Activated naive CD4-positive, alpha-beta T cell treated with anti-CD3 and anti-CD28 coated beads, Interleukin-2, amount 50 U/mL, for 24 hours (primary cell): ENCODE measurements at regions not wholly inside any gene's neighbourhood (a gene's known extent, or its start where the extent isn't known, plus 50 kb on each side); places are given as distances from the start of the nearest gene placed in this dataset.

Source experiments
- H3K27ac Mint-ChIP-seq: one replicate; pipeline ENCODE4 v1.8.0; 2021; ENCODE audit warnings: mild to moderate bottlenecking, mixed read lengths
- H3K27me3 Mint-ChIP-seq: one replicate; pipeline ENCODE4 v1.8.0; 2021; ENCODE audit warnings: mixed read lengths
- H3K36me3 Mint-ChIP-seq: one replicate; pipeline ENCODE4 v1.8.0; 2021; ENCODE audit warnings: mixed read lengths
- H3K4me1 Mint-ChIP-seq: one replicate; pipeline ENCODE4 v1.8.0; 2021; ENCODE audit warnings: mixed read lengths
- H3K4me3 Mint-ChIP-seq: one replicate; pipeline ENCODE4 v1.8.0; 2021; ENCODE audit warnings: mild to moderate bottlenecking, mixed read lengths
- H3K9me3 Mint-ChIP-seq: one replicate; pipeline ENCODE4 v1.8.0; 2021; ENCODE audit warnings: mixed read lengths

DNA sequence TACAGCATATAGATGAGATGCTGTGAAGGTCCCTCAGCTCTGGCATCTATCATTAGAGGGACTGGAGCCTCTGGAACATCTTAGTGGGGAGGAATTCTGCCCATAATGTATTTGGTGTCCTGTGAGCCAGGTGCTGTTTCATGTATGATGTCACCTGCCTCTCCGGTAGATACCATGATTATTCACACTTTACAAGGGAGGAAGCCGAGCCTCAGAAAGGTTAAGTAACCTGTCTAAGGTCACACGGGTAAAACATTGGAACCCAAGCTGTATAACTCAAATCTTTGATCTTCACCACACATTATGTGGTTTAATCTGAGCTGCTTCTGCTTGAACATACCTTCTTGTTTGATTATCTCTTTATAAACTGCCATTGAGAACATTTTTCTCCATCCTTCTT, 442.8 kb downstream of the BCOR start:
- Mint-ChIP-seq H3K4me1 (peaks cover 15% of the 10 kb centered on the region), H3K27me3 (no peaks in the 10 kb centered on the region), H3K36me3 (no peaks in the 10 kb centered on the region), H3K9me3 (no peaks in the 10 kb centered on the region), H3K27ac (no peak overlapping the region), H3K4me3 (no peak overlapping the region)

DNA sequence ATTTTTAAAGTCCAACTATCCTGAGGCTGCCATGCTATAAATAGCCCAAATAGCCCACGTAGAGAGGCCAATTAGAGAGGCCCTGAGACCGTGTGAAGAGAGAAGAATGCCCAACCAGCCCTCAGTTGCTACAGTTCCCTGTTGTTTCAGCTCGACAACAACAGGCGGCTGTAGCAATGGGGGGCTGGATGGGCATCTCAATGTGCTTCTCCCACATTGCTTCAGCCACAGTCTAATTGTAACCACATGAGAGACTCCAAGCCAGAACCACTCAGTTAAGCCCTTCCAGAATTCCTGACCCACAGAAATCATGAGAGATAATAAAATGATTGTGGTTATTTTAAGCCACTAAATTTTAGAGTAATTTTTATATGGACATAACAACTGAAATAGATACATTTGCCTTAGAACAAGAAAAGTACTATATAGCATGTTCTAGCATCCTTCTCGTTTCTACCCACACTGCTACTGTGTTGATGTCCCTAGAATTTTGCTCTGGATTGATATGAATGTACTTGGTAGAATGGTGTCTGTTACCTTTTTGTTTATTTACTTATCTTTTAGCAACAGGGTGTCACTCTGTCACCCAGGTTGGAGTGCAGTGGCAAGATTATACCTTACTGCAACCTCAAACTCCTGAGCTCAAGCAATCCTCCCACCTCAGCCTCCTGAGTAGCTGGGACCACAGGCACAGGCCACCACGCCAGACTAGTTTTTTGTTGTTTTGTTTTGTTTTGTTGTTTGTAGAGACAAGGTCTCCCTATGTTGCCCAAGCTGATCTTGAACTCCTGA, 436.4 kb downstream of the BCOR start:
- Mint-ChIP-seq H3K9me3 (no peaks in the 10 kb centered on the region), H3K4me1 (no peaks in the 10 kb centered on the region), H3K27ac (no peak overlapping the region), H3K4me3 (no peak overlapping the region), H3K36me3 (no peaks in the 10 kb centered on the region), H3K27me3 (no peaks in the 10 kb centered on the region)

DNA sequence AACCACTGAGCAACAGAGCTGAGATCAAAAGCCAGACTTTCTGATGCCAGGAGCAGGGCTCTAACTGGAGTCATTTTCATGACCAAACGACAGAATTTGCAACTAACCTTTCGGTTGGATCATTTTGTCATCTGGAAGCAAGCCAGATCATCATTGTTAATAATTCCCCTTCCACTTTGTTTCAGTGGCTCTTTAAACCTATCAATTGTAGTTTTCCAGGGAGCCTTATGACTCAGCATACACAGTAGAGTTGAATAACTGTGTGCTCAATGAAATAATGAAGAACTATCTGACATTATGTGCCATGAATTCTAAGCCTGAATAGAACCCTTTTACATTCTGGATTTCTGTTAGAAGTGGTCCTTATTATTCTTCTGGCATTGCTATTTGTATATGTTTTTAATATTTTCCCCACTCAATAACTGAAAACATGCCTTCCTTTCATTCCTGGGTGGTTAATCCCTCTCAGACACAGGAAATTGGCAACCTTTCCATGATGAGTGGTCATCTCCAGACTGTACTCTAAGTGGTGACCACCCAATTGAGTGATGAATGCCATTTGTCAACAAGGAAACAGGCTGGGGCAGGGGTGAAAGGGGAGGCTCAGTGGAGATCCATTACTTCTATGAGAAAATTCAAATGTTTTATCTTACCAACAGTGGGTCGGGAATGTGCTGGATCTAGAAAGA, 431.8 kb downstream of the BCOR start:
- Mint-ChIP-seq H3K27me3 (no peaks in the 10 kb centered on the region), H3K9me3 (no peaks in the 10 kb centered on the region), H3K36me3 (no peaks in the 10 kb centered on the region), H3K4me3 (no peak overlapping the region), H3K4me1 (no peaks in the 10 kb centered on the region), H3K27ac (no peak overlapping the region)

DNA sequence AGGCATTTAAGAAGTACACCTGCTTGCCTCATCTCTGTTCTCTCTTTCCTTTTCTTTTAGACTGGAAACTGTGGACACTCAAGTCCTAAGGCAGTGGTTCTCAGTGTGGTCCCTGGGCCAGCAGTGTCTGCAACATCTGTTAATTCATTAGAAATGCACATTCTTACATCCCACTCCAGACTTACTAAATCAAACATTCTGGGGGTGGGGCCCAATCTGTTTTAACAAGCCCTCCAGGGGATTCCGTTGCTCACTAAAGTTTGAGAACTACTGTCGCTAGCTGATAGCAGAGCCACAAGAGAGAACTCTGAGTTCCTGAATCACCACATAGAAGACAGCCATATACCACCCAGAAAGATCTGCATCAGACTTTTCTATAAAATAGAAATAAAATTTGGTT, 430.6 kb downstream of the BCOR start:
- Mint-ChIP-seq H3K36me3 (no peaks in the 10 kb centered on the region), H3K27ac (no peak overlapping the region), H3K27me3 (no peaks in the 10 kb centered on the region), H3K9me3 (no peaks in the 10 kb centered on the region), H3K4me1 (no peaks in the 10 kb centered on the region), H3K4me3 (no peak overlapping the region)

DNA sequence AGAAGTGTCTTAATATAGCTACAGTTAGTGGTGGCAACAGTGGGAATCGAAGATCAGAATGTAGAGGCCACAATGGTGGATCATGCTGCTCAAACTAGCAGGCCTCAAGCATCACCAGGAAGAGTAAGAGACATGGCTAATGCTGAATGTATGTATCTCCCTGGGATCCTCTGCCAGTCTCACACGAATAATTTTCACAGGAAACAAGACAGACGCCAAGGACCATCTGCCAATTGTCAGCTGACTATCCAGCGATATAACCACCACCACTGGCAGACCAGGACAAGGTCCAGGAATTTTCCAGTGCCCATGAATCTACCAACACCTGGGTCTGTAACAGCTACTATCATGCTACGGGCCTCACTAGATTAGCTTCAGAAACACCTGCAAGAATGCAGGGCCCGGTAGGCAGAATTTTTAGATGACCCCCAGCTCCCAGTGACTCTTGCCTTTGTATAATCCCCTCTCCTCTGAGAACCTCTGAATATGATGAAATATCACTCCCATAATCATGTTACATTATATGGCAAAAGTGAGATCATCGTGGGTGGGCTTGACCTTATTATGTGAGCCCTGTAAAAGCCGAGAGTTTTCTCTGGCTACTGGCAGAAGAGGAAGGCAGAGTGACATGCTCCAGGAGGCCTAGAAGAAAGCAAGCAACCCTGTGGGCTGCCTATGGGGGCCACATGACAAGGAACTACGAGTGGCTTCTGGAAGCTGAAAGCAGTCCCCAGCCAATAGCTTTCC, 429.8 kb downstream of the BCOR start:
- no peaks in the 10 kb centered on the region for H3K27me3 Mint-ChIP-seq
- no peaks in the 10 kb centered on the region for H3K4me1 Mint-ChIP-seq
- no peaks in the 10 kb centered on the region for H3K36me3 Mint-ChIP-seq
- H3K27ac Mint-ChIP-seq, result no peak overlapping the region
- no peaks in the 10 kb centered on the region for H3K9me3 Mint-ChIP-seq
- H3K4me3 Mint-ChIP-seq, result no peak overlapping the region

DNA sequence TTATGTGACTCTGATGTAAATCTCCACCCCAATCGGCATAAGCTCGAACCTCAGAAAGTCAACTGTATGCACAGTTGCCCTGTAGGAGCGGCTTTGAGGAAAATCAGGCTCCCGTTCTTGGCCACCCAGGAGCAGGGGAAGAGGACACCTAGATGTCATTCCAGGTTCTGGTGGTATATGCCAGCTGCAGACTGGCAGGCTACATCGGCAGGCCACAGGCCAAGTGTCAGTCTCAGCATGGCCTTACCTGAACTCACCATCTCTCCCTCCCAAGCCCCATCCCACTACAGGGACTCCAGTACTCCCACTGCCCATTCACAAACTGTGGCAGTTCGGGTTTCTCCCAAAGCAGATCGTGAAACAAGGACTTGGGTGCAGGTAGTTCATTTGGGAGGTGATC, 428.1 kb downstream of the BCOR start:
- no peaks in the 10 kb centered on the region for H3K27me3 Mint-ChIP-seq
- no peaks in the 10 kb centered on the region for H3K36me3 Mint-ChIP-seq
- H3K4me3 Mint-ChIP-seq, result no peak overlapping the region
- H3K9me3 Mint-ChIP-seq, result no peaks in the 10 kb centered on the region
- H3K4me1 Mint-ChIP-seq, result no peaks in the 10 kb centered on the region
- no peak overlapping the region for H3K27ac Mint-ChIP-seq

DNA sequence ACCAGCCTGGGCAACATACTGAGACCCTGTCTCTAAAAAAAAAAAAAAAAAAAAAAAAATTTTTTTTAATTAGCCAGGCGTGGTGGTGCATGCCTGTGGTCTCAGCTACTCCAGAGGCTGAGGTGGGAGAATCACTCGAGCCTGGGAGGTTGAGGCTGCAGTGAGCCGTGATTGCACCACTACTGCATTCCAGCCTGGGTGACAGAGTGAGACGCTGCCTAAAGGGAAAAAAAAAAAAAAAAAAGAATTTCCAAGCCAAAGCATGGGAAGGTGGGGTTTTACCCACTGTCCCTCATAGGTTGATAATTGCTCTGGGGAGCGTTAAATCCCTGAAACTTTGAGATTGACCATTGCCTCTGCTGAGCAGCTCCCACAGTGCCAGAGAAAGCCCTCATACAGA, 427.5 kb downstream of the BCOR start:
- no peaks in the 10 kb centered on the region for H3K36me3 Mint-ChIP-seq
- H3K4me1 Mint-ChIP-seq, result no peaks in the 10 kb centered on the region
- H3K4me3 Mint-ChIP-seq, result no peak overlapping the region
- no peak overlapping the region for H3K27ac Mint-ChIP-seq
- H3K27me3 Mint-ChIP-seq, result no peaks in the 10 kb centered on the region
- H3K9me3 Mint-ChIP-seq, result no peaks in the 10 kb centered on the region

DNA sequence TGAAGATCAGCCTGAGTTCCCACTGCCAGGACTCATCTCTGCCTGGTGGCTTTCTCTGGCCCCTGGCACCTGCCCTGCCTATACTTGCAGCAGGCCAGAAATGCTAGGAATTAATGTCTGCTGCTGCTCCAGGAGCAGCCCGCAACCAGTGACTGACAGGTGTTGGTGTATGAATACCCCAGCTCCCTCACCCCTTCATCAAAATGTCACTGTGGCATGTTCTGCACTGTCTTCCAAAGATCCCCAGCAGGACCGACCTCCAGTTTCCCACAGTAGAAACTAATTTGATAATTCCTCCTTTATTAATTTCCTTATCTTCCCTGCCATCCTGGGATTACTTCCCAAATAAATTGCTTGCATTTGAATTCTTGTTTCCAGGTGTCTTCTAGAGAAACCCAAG, 425.4 kb downstream of the BCOR start:
- no peak overlapping the region for H3K27ac Mint-ChIP-seq
- H3K36me3 Mint-ChIP-seq, result no peaks in the 10 kb centered on the region
- H3K4me1 Mint-ChIP-seq, result no peaks in the 10 kb centered on the region
- no peaks in the 10 kb centered on the region for H3K27me3 Mint-ChIP-seq
- H3K9me3 Mint-ChIP-seq, result no peaks in the 10 kb centered on the region
- no peak overlapping the region for H3K4me3 Mint-ChIP-seq

DNA sequence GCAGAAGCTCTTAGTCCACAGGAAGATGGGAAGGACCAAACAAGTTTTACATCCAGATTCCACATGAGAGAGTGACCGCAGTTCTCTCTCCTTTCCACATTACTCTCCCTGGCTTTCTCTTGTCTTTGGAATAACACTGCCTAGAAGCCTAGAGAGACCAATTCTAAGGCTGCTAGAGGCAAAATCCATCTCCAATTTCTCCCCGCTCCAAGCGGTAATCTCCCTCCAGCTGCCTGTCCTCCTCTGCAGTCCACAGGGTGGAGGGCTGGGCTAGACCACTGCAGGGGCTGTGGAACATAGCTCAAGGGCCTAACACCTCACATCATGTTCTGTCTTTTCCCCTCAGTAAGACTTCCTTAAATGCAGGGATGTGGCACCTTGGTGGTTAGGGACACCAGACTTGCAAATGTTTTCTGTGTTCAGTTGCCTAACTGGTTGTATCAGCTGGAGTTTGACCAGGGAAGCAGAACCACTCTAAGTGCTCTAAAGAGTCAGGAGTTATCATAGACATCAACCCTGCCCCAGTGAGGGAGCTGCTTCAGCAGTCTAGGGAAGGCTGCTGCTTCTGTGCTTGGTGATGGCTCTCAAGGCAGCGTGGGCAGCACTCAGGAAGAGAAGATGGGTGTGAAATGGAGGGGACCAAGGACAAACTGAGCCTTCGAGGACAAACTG, 423.1 kb downstream of the BCOR start:
- Mint-ChIP-seq H3K4me3 (no peak overlapping the region), H3K27ac (no peak overlapping the region), H3K27me3 (no peaks in the 10 kb centered on the region), H3K9me3 (no peaks in the 10 kb centered on the region), H3K4me1 (no peaks in the 10 kb centered on the region), H3K36me3 (no peaks in the 10 kb centered on the region)

DNA sequence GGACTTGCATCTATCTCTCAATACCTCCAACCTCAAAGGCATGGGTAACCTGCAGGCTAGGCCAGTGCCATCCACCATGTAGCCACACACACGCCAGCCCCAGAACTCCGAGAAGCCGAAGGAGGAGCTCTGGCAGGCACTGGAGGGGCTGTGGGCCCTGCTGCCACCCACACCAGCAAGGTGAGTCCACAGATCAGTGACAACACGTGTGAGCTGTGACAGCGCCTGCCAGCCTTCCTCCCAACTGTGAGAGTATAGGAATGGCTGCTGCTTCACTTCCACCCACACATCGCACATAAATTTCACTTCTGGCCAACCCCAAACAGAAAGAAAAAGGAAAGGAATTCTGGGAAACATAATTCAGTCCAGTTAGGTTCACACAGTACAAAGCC, 422.6 kb downstream of the BCOR start:
- Mint-ChIP-seq H3K36me3 (no peaks in the 10 kb centered on the region), H3K9me3 (no peaks in the 10 kb centered on the region), H3K4me3 (no peak overlapping the region)

DNA sequence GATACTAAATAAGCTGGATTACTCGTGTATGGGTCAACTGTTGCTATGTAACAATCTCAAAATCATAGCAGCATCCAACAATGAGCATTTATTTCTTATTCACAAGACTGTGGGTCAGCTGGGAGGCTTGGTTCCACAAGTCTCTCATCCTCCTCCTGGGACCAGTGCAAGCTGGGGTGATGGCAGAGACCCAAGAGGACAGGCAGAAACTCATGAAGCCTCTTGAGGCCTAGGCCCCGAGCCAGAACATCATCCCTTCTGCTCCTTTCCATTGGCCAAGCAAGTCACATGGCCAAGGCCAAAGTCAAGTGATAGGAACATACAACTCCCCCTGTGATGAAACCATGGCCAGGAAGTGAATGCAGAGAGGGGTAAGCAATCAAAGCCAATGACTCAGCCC, 422.1 kb downstream of the BCOR start:
- Mint-ChIP-seq H3K4me3 (no peak overlapping the region), H3K9me3 (no peaks in the 10 kb centered on the region)

More for the DNA sequence above, 422.6 kb downstream of the BCOR start:
- Mint-ChIP-seq H3K27ac (no peak overlapping the region), H3K4me1 (no peaks in the 10 kb centered on the region), H3K27me3 (no peaks in the 10 kb centered on the region)

DNA sequence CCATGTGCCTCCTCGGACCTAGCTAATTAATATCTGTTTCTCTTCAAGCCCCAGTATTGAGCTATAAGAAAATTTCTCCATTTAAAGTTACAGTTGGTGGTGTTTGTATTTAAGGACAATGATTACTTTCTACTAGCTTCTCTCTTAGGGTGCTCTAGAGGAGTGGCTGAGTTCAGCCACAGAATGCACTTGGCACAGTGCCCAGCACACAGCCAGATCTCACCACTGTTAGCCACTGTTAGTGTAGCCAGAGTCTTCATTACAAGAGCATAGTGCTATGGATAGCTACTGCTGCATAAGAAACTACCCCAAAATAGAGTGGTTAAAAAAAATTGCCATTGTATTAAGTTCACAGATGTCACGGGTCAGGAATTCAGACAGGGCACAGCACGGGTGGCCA, 421.3 kb downstream of the BCOR start:
- H3K4me3 Mint-ChIP-seq, result no peak overlapping the region
- no peaks in the 10 kb centered on the region for H3K27me3 Mint-ChIP-seq
- no peaks in the 10 kb centered on the region for H3K9me3 Mint-ChIP-seq
- H3K4me1 Mint-ChIP-seq, result no peaks in the 10 kb centered on the region
- H3K36me3 Mint-ChIP-seq, result no peaks in the 10 kb centered on the region
- H3K27ac Mint-ChIP-seq, result no peak overlapping the region

More for the DNA sequence above, 422.1 kb downstream of the BCOR start:
- Mint-ChIP-seq H3K27ac (no peak overlapping the region), H3K27me3 (no peaks in the 10 kb centered on the region), H3K4me1 (no peaks in the 10 kb centered on the region), H3K36me3 (no peaks in the 10 kb centered on the region)

DNA sequence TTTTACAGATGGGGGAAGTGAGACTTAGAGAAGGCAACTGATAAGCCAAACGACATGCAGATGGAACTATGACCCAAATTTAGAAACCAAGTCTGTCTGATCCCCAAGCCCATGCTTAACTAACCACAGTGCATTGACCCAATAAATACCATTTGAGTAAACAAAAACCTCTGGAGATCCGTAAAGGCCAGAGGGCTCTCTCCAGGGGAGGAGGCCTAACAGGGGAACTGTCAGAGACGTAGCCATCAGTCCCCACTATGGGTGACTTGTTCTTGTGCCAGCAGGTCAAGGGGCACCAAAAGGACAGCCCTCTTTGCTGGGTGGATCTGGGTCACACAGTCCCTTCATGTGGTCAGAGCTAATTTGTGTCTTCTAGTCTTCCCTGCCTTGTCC, 420.2 kb downstream of the BCOR start:
- Mint-ChIP-seq H3K27ac (no peak overlapping the region), H3K4me3 (no peak overlapping the region), H3K36me3 (no peaks in the 10 kb centered on the region), H3K4me1 (no peaks in the 10 kb centered on the region), H3K27me3 (no peaks in the 10 kb centered on the region), H3K9me3 (no peaks in the 10 kb centered on the region)

DNA sequence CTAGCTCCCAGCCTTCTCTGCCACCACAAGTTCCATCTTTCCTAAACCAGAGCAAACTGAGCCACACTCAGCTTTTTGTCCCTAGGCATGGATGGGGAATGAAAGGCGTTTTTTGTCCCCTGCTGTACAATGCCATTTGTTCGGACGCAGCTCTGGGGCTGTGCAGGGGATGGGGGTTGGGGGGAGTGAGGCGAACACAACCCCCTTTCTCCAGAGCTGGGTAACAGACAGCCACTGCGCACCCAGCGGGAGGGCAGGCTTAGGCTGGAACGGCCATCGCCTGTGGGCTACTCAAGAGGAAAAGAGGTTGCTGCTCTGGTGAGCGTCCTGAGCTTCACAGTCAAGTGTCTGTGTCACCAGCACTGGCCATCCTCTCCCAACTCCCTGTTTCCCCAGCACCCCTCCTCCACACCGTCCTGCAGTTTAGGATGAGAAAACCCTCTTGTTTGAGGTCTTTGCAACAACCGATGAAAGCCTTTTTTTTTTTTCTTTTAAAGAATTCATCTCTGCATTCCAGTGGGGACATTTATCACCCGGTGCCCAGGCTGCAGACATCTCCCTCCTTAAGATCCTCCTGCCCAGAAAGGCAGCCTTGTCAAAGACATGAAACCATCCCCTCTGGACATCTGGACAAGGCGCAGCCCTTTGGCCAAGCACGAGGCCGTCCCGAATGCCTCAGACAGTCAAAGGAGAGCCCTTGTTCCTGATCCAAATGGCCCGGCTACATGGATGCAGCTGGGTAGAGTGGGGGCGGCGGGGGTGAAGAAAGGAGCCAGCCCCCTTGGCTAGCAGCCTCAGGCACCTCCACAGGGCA, 419.6 kb downstream of the BCOR start:
- no peaks in the 10 kb centered on the region for H3K27me3 Mint-ChIP-seq
- H3K4me1 Mint-ChIP-seq, result no peaks in the 10 kb centered on the region
- no peaks in the 10 kb centered on the region for H3K36me3 Mint-ChIP-seq
- H3K9me3 Mint-ChIP-seq, result no peaks in the 10 kb centered on the region
- H3K4me3 Mint-ChIP-seq, result no peak overlapping the region
- H3K27ac Mint-ChIP-seq, result no peak overlapping the region

DNA sequence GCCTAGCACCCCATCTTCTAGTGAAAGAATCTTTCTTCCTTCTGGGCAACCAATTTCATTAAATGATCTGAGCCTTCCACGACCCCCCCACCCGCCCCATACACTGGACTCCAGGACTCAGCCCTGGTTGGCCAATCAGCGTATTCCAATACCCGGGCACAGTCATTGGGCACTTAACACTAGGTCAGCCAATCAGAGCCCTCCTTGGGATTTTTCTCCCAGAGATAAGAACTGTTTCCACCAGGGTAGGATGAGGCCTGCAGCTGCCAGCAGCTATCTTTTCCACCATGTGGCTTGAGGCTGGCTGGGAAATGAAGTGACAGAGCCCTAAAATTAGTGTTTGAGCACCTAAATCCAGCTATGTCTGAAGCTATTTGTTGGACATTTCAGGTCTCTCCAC, 418.8 kb downstream of the BCOR start:
- no peak overlapping the region for H3K27ac Mint-ChIP-seq
- H3K36me3 Mint-ChIP-seq, result no peaks in the 10 kb centered on the region
- no peaks in the 10 kb centered on the region for H3K9me3 Mint-ChIP-seq
- H3K27me3 Mint-ChIP-seq, result no peaks in the 10 kb centered on the region
- H3K4me1 Mint-ChIP-seq, result no peaks in the 10 kb centered on the region
- H3K4me3 Mint-ChIP-seq, result no peak overlapping the region
